Right atrium auricular region (tissue), 2 donors: ENCODE measurements at regions not wholly inside any gene's neighbourhood (a gene's known extent, or its start where the extent isn't known, plus 50 kb on each side); places are given as distances from the start of the nearest gene placed in this dataset.

Experiments
- DNase-seq: peaks from one replicate; pipeline ENCODE4 v3.0.0-alpha.2; 2019; ENCODE audit warnings: low spot score
- H3K27ac ChIP-seq, 2 donors: fragments of 200-600 bp; sonication (generic); 1 replicate in 1 of 2; 2 replicates in 1 of 2; pipeline ENCODE4 v1.5.1; 2016 to 2019
- H3K27me3 ChIP-seq, 2 donors: fragments of 200-600 bp; sonication (generic); one replicate each; pipeline versions ENCODE4 v1.5.1 to v1.6.0; 2017 to 2019
- H3K36me3 ChIP-seq: fragments of 200-600 bp; sonication (generic); one replicate; pipeline ENCODE4 v1.5.1; 2016
- H3K4me1 ChIP-seq, 2 donors: fragments of 200-600 bp; sonication (generic); one replicate each; pipeline versions ENCODE4 v1.5.1 to v1.6.0; 2017 to 2019
- H3K4me3 ChIP-seq, 2 donors: fragments of 200-600 bp; sonication (generic); 1 replicate in 1 of 2; 2 replicates in 1 of 2; pipeline ENCODE4 v1.5.1; 2017 to 2019; ENCODE audit warnings: mild to moderate bottlenecking in 1 of 2, moderate library complexity in 1 of 2
- H3K9me3 ChIP-seq, 2 donors: fragments of 200-600 bp; sonication (generic); one replicate each; pipeline ENCODE4 v1.5.1; 2019
- CTCF ChIP-seq, 2 donors: fragments of 200-600 bp; sonication (generic); IDR thresholded peaks; one replicate each; pipeline ENCODE4 v1.5.1; 2019; ENCODE audit warnings: antibody characterized with exemption in 2 of 2

GRCh38 chrX:4935401-4935800 is 1222.0 kb upstream of the PRKX start:
- Histone ChIP-seq H3K4me3 (no peak overlapping the region), H3K9me3 (no peaks in the 10 kb centered on the region), H3K27me3 (no peaks in the 10 kb centered on the region), H3K36me3 (no peaks in the 10 kb centered on the region), H3K4me1 (no peaks in the 10 kb centered on the region), H3K27ac (no peak overlapping the region)
- no peak for TF ChIP-seq CTCF (IDR thresholded peaks at IDR 0.05)
- no peak for DNase-seq

GRCh38 chrX:4932790-4933189 is 1219.3 kb upstream of the PRKX start:
- DNase-seq, result no peak
- no peak overlapping the region for H3K27ac ChIP-seq
- H3K36me3 ChIP-seq, result no peaks in the 10 kb centered on the region

GRCh38 chrX:4930426-4930825 is 1217.0 kb upstream of the PRKX start:
- Histone ChIP-seq H3K27me3 (no peaks in the 10 kb centered on the region), H3K9me3 (no peaks in the 10 kb centered on the region), H3K27ac (no peak overlapping the region), H3K4me1 (no peaks in the 10 kb centered on the region), H3K36me3 (no peaks in the 10 kb centered on the region), H3K4me3 (no peak overlapping the region)
- DNase-seq, result no peak
- TF ChIP-seq CTCF (IDR thresholded peaks at IDR 0.05), result no peak

More at GRCh38 chrX:4932790-4933189, 1219.3 kb upstream of the PRKX start:
- Histone ChIP-seq H3K9me3 (no peaks in the 10 kb centered on the region), H3K4me1 (no peaks in the 10 kb centered on the region), H3K27me3 (no peaks in the 10 kb centered on the region), H3K4me3 (no peak overlapping the region)
- TF ChIP-seq CTCF (IDR thresholded peaks at IDR 0.05), result no peak

GRCh38 chrX:4925911-4926310 is 1212.5 kb upstream of the PRKX start:
- Histone ChIP-seq H3K36me3 (no peaks in the 10 kb centered on the region), H3K4me1 (no peaks in the 10 kb centered on the region), H3K4me3 (no peak overlapping the region), H3K9me3 (no peaks in the 10 kb centered on the region), H3K27ac (no peak overlapping the region), H3K27me3 (no peaks in the 10 kb centered on the region)
- DNase-seq, result no peak
- no peak for TF ChIP-seq CTCF (IDR thresholded peaks at IDR 0.05)

- Histone ChIP-seq H3K4me1 (no peaks in the 10 kb centered on the region), H3K27me3 (no peaks in the 10 kb centered on the region), H3K36me3 (no peaks in the 10 kb centered on the region), H3K4me3 (no peak overlapping the region), H3K9me3 (no peaks in the 10 kb centered on the region), H3K27ac (no peak overlapping the region)
- no peak for TF ChIP-seq CTCF (IDR thresholded peaks at IDR 0.05)
- DNase-seq, result no peak
Observed at GRCh38 chrX:4909348-4909747, 1195.9 kb upstream of the PRKX start.

GRCh38 chrX:4905576-4905975 is 1192.1 kb upstream of the PRKX start:
- H3K36me3 ChIP-seq, result no peaks in the 10 kb centered on the region
- no peaks in the 10 kb centered on the region for H3K9me3 ChIP-seq
- H3K4me3 ChIP-seq, result no peak overlapping the region
- no peaks in the 10 kb centered on the region for H3K27me3 ChIP-seq
- DNase-seq, result no peak
- no peaks in the 10 kb centered on the region for H3K4me1 ChIP-seq
- H3K27ac ChIP-seq, result no peak overlapping the region
- TF ChIP-seq CTCF (IDR thresholded peaks at IDR 0.05), result no peak
